ENCODE measurements at regions not wholly inside any gene's neighbourhood (a gene's known extent, or its start where the extent isn't known, plus 50 kb on each side); places are given as distances from the start of the nearest gene placed in this dataset.

- Histone ChIP-seq H3K36me3 (ENCODE audit: control insufficient read depth, insufficient read depth, low read length) (no peaks in the 10 kb centered on the region), H3K4me3 (ENCODE audit: low read depth, low read length) (no peak overlapping the region), H3K27me3 (ENCODE audit: control insufficient read depth, insufficient read depth, low read length) (no peaks in the 10 kb centered on the region)
- DNase-seq (ENCODE audit: low read depth), result no peak
- TF ChIP-seq CTCF (IDR thresholded peaks at IDR 0.05; ENCODE audit: insufficient read depth, low read length, poor library complexity, severe bottlenecking), result no peak
Observed at GRCh38 chr3:5651351-5651750, 463.8 kb downstream of the EDEM1 start.

- Histone ChIP-seq H3K27me3 (ENCODE audit: control insufficient read depth, insufficient read depth, low read length) (no peaks in the 10 kb centered on the region), H3K4me3 (ENCODE audit: low read depth, low read length) (no peak overlapping the region), H3K36me3 (ENCODE audit: control insufficient read depth, insufficient read depth, low read length) (no peaks in the 10 kb centered on the region)
- no peak for TF ChIP-seq CTCF (IDR thresholded peaks at IDR 0.05; ENCODE audit: insufficient read depth, low read length, poor library complexity, severe bottlenecking)
- DNase-seq (ENCODE audit: low read depth), result no peak
Observed at GRCh38 chr3:5653426-5654143, 466.1 kb downstream of the EDEM1 start.

DNA sequence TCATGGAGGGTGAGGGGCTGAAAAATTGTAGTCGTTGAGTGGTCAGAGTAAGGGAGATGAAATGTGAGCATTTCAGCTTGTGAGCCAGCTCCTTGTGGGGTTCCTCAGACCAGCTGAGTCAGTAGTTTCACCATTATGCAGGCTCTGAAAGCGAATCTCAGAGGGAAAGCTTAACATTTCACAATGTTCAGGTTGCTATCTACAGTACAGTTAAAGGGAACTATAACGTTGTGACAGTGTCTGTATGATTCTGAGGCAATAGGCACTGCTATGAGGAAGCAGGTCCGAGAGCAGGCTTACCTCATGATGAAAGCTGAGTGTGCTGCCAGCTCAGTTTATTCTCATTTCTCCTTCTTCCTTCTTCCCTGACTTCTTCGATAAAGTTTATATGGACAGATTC lies 469.6 kb downstream of the EDEM1 start:
- H3K27me3 ChIP-seq (ENCODE audit: control insufficient read depth, insufficient read depth, low read length), result no peaks in the 10 kb centered on the region
- DNase-seq (ENCODE audit: low read depth), result no peak
- H3K36me3 ChIP-seq (ENCODE audit: control insufficient read depth, insufficient read depth, low read length), result no peaks in the 10 kb centered on the region
- H3K4me3 ChIP-seq (ENCODE audit: low read depth, low read length), result no peak overlapping the region
- TF ChIP-seq CTCF (IDR thresholded peaks at IDR 0.05; ENCODE audit: insufficient read depth, low read length, poor library complexity, severe bottlenecking), result no peak

GRCh38 chr3:5663601-5664000 lies 476.1 kb downstream of the EDEM1 start:
- Histone ChIP-seq H3K27me3 (ENCODE audit: control insufficient read depth, insufficient read depth, low read length) (no peaks in the 10 kb centered on the region), H3K36me3 (ENCODE audit: control insufficient read depth, insufficient read depth, low read length) (no peaks in the 10 kb centered on the region), H3K4me3 (ENCODE audit: low read depth, low read length) (no peak overlapping the region)
- DNase-seq (ENCODE audit: low read depth), result no peak
- TF ChIP-seq CTCF (IDR thresholded peaks at IDR 0.05; ENCODE audit: insufficient read depth, low read length, poor library complexity, severe bottlenecking), result no peak

- H3K4me3 ChIP-seq (ENCODE audit: low read depth, low read length), result no peak overlapping the region
- no peak for TF ChIP-seq CTCF (IDR thresholded peaks at IDR 0.05; ENCODE audit: insufficient read depth, low read length, poor library complexity, severe bottlenecking)
Observed at GRCh38 chr3:5666455-5666854, 478.9 kb downstream of the EDEM1 start.

DNA sequence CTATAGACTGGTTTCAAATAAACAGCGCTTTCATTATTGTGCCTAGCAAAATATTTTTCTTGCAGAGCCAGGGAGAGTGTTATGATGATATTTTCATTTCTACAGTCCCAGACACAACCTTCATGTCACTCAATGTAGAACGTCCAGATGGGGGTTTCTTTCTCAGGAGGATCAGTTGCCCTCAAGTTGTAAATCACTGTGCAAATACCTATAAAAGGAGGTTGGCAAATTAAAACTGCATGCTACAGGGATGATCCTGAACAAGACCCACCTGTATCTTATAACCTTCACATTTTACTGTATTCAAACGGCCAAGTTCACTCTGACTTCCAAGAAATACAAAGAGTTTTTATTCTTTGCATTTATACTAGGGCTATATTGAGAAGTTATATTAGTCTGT lies 486.0 kb downstream of the EDEM1 start:
- TF ChIP-seq CTCF (IDR thresholded peaks at IDR 0.05; ENCODE audit: insufficient read depth, low read length, poor library complexity, severe bottlenecking), result no peak
- H3K36me3 ChIP-seq (ENCODE audit: control insufficient read depth, insufficient read depth, low read length), result no peaks in the 10 kb centered on the region
- no peaks in the 10 kb centered on the region for H3K27me3 ChIP-seq (ENCODE audit: control insufficient read depth, insufficient read depth, low read length)
- no peak for DNase-seq (ENCODE audit: low read depth)
- H3K4me3 ChIP-seq (ENCODE audit: low read depth, low read length), result no peak overlapping the region

More at GRCh38 chr3:5666455-5666854, 478.9 kb downstream of the EDEM1 start:
- no peak for DNase-seq (ENCODE audit: low read depth)
- H3K36me3 ChIP-seq (ENCODE audit: control insufficient read depth, insufficient read depth, low read length), result no peaks in the 10 kb centered on the region
- no peaks in the 10 kb centered on the region for H3K27me3 ChIP-seq (ENCODE audit: control insufficient read depth, insufficient read depth, low read length)
